IMR-90 (cell line): ENCODE measurements at regions not wholly inside any gene's neighbourhood (a gene's known extent, or its start where the extent isn't known, plus 50 kb on each side); places are given as distances from the start of the nearest gene placed in this dataset.

ENCODE experiments used
- ATAC-seq: fragments of 200-7000 bp; cut with Tn5 transposase; 2 replicates; pipeline ENCODE4 v1.9.1; 2020; ENCODE audit warnings: low read depth, mild to moderate bottlenecking, moderate library complexity
- BruUV-seq: library from RNA; stranded (reverse); fragments of 400-500 nt; replicated peaks from 2 replicates; lab custom pipeline; 2021; lab: Mats Ljungman, UMichigan
- CTCF ChIA-PET: fragments of 300-600 bp; formaldehyde crosslinking; extraction: SDS; loops from one replicate; lab custom pipeline; 2021; ENCODE audit warnings: antibody characterized with exemption; lab: Yijun Ruan, JAX
- POLR2A ChIA-PET: fragments of 300-600 bp; sonication (Branson Sonifier 250); formaldehyde crosslinking; loops from one replicate; lab custom pipeline; 2022; ENCODE audit warnings: antibody characterized with exemption; ENCODE audit not compliant: unreplicated experiment; lab: Charles Lee
- DNase-seq: peaks from one replicate; pipeline ENCODE4 v3.0.0; 2013
- H2AFZ ChIP-seq: replicated peaks from 2 replicates; pipeline ENCODE3; 2013; ENCODE audit warnings: low read length, mild to moderate bottlenecking; ENCODE audit not compliant: poor library complexity
- H2AK5ac ChIP-seq: 2 replicates; pipeline ENCODE4 v1.6.1; 2013; ENCODE audit warnings: low read depth, low read length, inconsistent platforms
- H2AK9ac ChIP-seq: replicated peaks from 2 replicates; pipeline ENCODE3; 2013; ENCODE audit warnings: mild to moderate bottlenecking, low read depth, low read length, moderate library complexity; ENCODE audit not compliant: poor library complexity
- H2BK120ac ChIP-seq: 2 replicates; pipeline ENCODE4 v1.6.1; 2013; ENCODE audit warnings: low read depth, low read length, inconsistent platforms
- H2BK15ac ChIP-seq: 3 replicates; pipeline ENCODE4 v1.6.1; 2013; ENCODE audit warnings: low read depth, low read length, inconsistent platforms
- H2BK20ac ChIP-seq: 2 replicates; pipeline ENCODE4 v1.6.1; 2013; ENCODE audit warnings: low read depth, mild to moderate bottlenecking, inconsistent platforms, low read length, moderate library complexity
- H2BK5ac ChIP-seq: 2 replicates; pipeline ENCODE4 v1.6.1; 2013; ENCODE audit warnings: mild to moderate bottlenecking, low read depth, low read length, inconsistent platforms; ENCODE audit not compliant: poor library complexity, severe bottlenecking
- H3K14ac ChIP-seq: replicated peaks from 2 replicates; pipeline ENCODE4 v1.6.1; 2013; ENCODE audit warnings: low read depth, low read length, inconsistent platforms
- H3K18ac ChIP-seq: 2 replicates; pipeline ENCODE4 v1.6.1; 2013; ENCODE audit warnings: low read depth, low read length, control low read depth
- H3K23ac ChIP-seq: 2 replicates; pipeline ENCODE4 v1.6.1; 2013; ENCODE audit warnings: low read depth, low read length, inconsistent platforms
- H3K27ac ChIP-seq: 2 replicates; pipeline ENCODE4 v1.5.1; 2013; ENCODE audit warnings: mild to moderate bottlenecking, control low read depth, low read length; ENCODE audit not compliant: insufficient read depth
- H3K27me3 ChIP-seq: 2 replicates; pipeline ENCODE4 v1.6.1; 2013; ENCODE audit warnings: low read length; ENCODE audit not compliant: control insufficient read depth, insufficient read depth
- H3K36me3 ChIP-seq: 2 replicates; pipeline ENCODE4 v1.6.1; 2013; ENCODE audit warnings: low read length, mixed read lengths; ENCODE audit not compliant: control insufficient read depth, insufficient read depth
- H3K4ac ChIP-seq: 2 replicates; pipeline ENCODE4 v1.6.1; 2013; ENCODE audit warnings: low read depth, low read length, inconsistent platforms
- H3K4me1 ChIP-seq: 2 replicates; pipeline ENCODE4 v1.6.1; 2013; ENCODE audit warnings: low read length, mixed read lengths; ENCODE audit not compliant: control insufficient read depth, insufficient read depth
- H3K4me2 ChIP-seq: 2 replicates; pipeline ENCODE4 v1.6.1; 2013; ENCODE audit warnings: low read depth, mild to moderate bottlenecking, control low read depth, low read length, moderate library complexity
- H3K4me3 ChIP-seq: 2 replicates; pipeline ENCODE4 v1.5.1; 2013; ENCODE audit warnings: low read depth, mild to moderate bottlenecking, control low read depth, low read length, moderate library complexity; ENCODE audit not compliant: insufficient read depth
- H3K56ac ChIP-seq: 2 replicates; pipeline ENCODE4 v1.6.1; 2013; ENCODE audit warnings: low read length, inconsistent platforms; ENCODE audit not compliant: insufficient read depth; ENCODE audit errors: extremely low read depth
- H3K79me1 ChIP-seq, 2 experiments: 2 replicates each; pipeline ENCODE4 v1.6.1; 2013; ENCODE audit warnings: low read length in 2 of 2, inconsistent platforms in 1 of 2, low read depth in 1 of 2
- H3K9ac ChIP-seq: 2 replicates; pipeline ENCODE4 v1.6.1; 2013; ENCODE audit warnings: low read depth, low read length, control low read depth
- H3K9me1 ChIP-seq: 2 replicates; pipeline ENCODE4 v1.6.1; 2013; ENCODE audit warnings: low read length, inconsistent platforms; ENCODE audit not compliant: insufficient read depth
- H3K9me3 ChIP-seq: 2 replicates; pipeline ENCODE4 v1.6.1; 2013; ENCODE audit warnings: low read length; ENCODE audit not compliant: control insufficient read depth, insufficient read depth
- H4K20me1 ChIP-seq: 2 replicates; pipeline ENCODE4 v1.6.1; 2013; ENCODE audit warnings: low read length, inconsistent platforms; ENCODE audit not compliant: insufficient read depth
- H4K5ac ChIP-seq: 2 replicates; pipeline ENCODE4 v1.6.1; 2013; ENCODE audit warnings: mild to moderate bottlenecking, low read depth, low read length, control low read depth
- H4K8ac ChIP-seq, 2 experiments: 2 replicates each; pipeline ENCODE4 v1.6.1; 2013; ENCODE audit warnings: low read depth in 2 of 2, low read length in 2 of 2, control low read depth in 1 of 2, inconsistent platforms in 1 of 2
- H4K91ac ChIP-seq: 2 replicates; pipeline ENCODE4 v1.6.1; 2013; ENCODE audit warnings: low read depth, low read length, inconsistent platforms; ENCODE audit not compliant: insufficient read depth
- BHLHE40 ChIP-seq: fragments of 150-350 bp; IDR thresholded peaks from 2 replicates; pipeline ENCODE4 v1.6.1; 2016; ENCODE audit warnings: mild to moderate bottlenecking, low read depth, low read length
- CHD1 ChIP-seq: IDR thresholded peaks from 2 replicates; pipeline ENCODE4 v1.6.1; 2012; ENCODE audit warnings: low read depth, low read length, improper control_type of control experiment
- CTCF ChIP-seq: conservative IDR thresholded peaks from 2 replicates; pipeline ENCODE4 v1.5.1; 2012; ENCODE audit warnings: mild to moderate bottlenecking, low read depth, low read length, improper control_type of control experiment
- FOS ChIP-seq: fragments of 150-350 bp; IDR thresholded peaks from 2 replicates; pipeline ENCODE4 v1.6.1; 2016; ENCODE audit warnings: low read depth, low read length
- MAFK ChIP-seq: IDR thresholded peaks from 2 replicates; pipeline ENCODE4 v1.6.1; 2012; ENCODE audit warnings: low read depth, low read length, improper control_type of control experiment
- MAZ ChIP-seq: IDR thresholded peaks from 2 replicates; pipeline ENCODE4 v1.6.1; 2012; ENCODE audit warnings: low read depth, mild to moderate bottlenecking, low read length, improper control_type of control experiment, moderate library complexity, borderline replicate concordance
- NFE2L2 ChIP-seq: fragments of 150-350 bp; IDR thresholded peaks from 2 replicates; pipeline ENCODE4 v1.6.1; 2016; ENCODE audit warnings: low read depth, mild to moderate bottlenecking, low read length
- POLR2A ChIP-seq: IDR thresholded peaks from 2 replicates; pipeline ENCODE4 v1.6.1; 2012; ENCODE audit warnings: mild to moderate bottlenecking, low read depth, low read length
- RCOR1 ChIP-seq: IDR thresholded peaks from 2 replicates; pipeline ENCODE4 v1.6.1; 2012; ENCODE audit warnings: mild to moderate bottlenecking, low read length, improper control_type of control experiment; ENCODE audit not compliant: insufficient replicate concordance
- RFX5 ChIP-seq: IDR thresholded peaks from 2 replicates; pipeline ENCODE4 v1.8.0; 2012; ENCODE audit warnings: low read depth, mild to moderate bottlenecking, low read length, moderate library complexity
- SMC3 ChIP-seq: fragments of 150-350 bp; IDR thresholded peaks from 2 replicates; pipeline ENCODE4 v1.6.1; 2016; ENCODE audit warnings: low read depth, mild to moderate bottlenecking, antibody characterized with exemption, low read length, moderate library complexity
- WGBS, 2 experiments: methylation state at CpG; one replicate each; pipeline versions ENCODE4 v1.1.5 to v1.1.7; 2013; ENCODE audit warnings: missing lambda C conversion rate in 2 of 2; ENCODE audit not compliant: insufficient read length in 1 of 2; ENCODE audit errors: extremely low coverage in 2 of 2; 5-methylcytosine and 5-hydroxymethylcytosine counted together
- dilution Hi-C: fragments of 300-500 bp; cut with HindIII; formaldehyde crosslinking; loops from one replicate; pipeline ENCODE4 v1.14.3; 2018; ENCODE audit warnings: low sequenced_read_pairs; ENCODE audit not compliant: unreplicated experiment
- in situ Hi-C: fragments of 300-500 bp; cut with MboI; formaldehyde crosslinking; loops from 3 replicates; pipeline ENCODE4 v1.14.3; 2019; ENCODE audit warnings: low sequenced_read_pairs, inconsistent platforms, mixed read lengths
- intact Hi-C: fragments of 100-400 bp; cut with micrococcal nuclease; formaldehyde crosslinking; loops from 2 replicates; pipeline ENCODE4 v1.10.0; 2022
- TF ChIP-seq, protein P1 (sequence below): fragments of 150-350 bp; IDR thresholded peaks from 2 replicates; pipeline ENCODE4 v1.6.1; 2017; ENCODE audit warnings: mild to moderate bottlenecking, antibody characterized with exemption, low read length, low read depth

GRCh38 chr15:59835776-59836175 is 146.7 kb upstream of the BNIP2 start:
- dilution Hi-C loops = no loop called here
- no peak overlapping the region for H4K8ac ChIP-seq
- POLR2A ChIA-PET = no interaction called here
- no peak overlapping the region for H2BK5ac ChIP-seq
- no peak for DNase-seq
- CTCF ChIA-PET = no interaction called here
- H3K27me3 ChIP-seq = no peaks in the 10 kb centered on the region
- ATAC-seq = no peak
- H3K4me2 ChIP-seq = no peak overlapping the region
- no peaks in the 10 kb centered on the region for H4K20me1 ChIP-seq
- H2BK20ac ChIP-seq = no peak overlapping the region
- H2BK120ac ChIP-seq = no peak overlapping the region
- no TSS peak for BruUV-seq
- H2BK15ac ChIP-seq = no peak overlapping the region
- no peak overlapping the region for H3K4me3 ChIP-seq
- no peak overlapping the region for H3K14ac ChIP-seq
- H3K9me3 ChIP-seq = no peaks in the 10 kb centered on the region
- no peaks in the 10 kb centered on the region for H3K9me1 ChIP-seq
- no peak overlapping the region for H2AK5ac ChIP-seq
- no peaks in the 10 kb centered on the region for H3K79me1 ChIP-seq
- H3K56ac ChIP-seq = no peak overlapping the region
- no peak overlapping the region for H3K23ac ChIP-seq
- TF ChIP-seq, protein P1, sequence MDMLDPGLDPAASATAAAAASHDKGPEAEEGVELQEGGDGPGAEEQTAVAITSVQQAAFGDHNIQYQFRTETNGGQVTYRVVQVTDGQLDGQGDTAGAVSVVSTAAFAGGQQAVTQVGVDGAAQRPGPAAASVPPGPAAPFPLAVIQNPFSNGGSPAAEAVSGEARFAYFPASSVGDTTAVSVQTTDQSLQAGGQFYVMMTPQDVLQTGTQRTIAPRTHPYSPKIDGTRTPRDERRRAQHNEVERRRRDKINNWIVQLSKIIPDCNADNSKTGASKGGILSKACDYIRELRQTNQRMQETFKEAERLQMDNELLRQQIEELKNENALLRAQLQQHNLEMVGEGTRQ = no peak
- TF ChIP-seq NFE2L2 (no peak), POLR2A (no peak), CHD1 (no peak), MAZ (no peak), FOS (no peak), RCOR1 (no peak), MAFK (no peak), CTCF (no peak), RFX5 (no peak), BHLHE40 (no peak), SMC3 (no peak)
- no peaks in the 10 kb centered on the region for H3K36me3 ChIP-seq
- H3K27ac ChIP-seq = no peak overlapping the region
- H2AK9ac ChIP-seq = no peak overlapping the region
- H3K18ac ChIP-seq = no peak overlapping the region
- in situ Hi-C loops = no loop called here
- no peak overlapping the region for H3K4ac ChIP-seq
- WGBS, 2 experiments = no CpG with 5 or more reads among the region's 1 CpG
- intact Hi-C loops = no loop called here
- H4K5ac ChIP-seq = no peak overlapping the region
- no peak overlapping the region for H3K9ac ChIP-seq
- no peak overlapping the region for H2AFZ ChIP-seq
- no peaks in the 10 kb centered on the region for H3K4me1 ChIP-seq
- H4K91ac ChIP-seq = no peak overlapping the region
